22Rv1 (cell line): ENCODE measurements at regions not wholly inside any gene's neighbourhood (a gene's known extent, or its start where the extent isn't known, plus 50 kb on each side); places are given as distances from the start of the nearest gene placed in this dataset.
"Not testable (repeated sequence)": the region's sequence is repeated elsewhere in the genome, so short reads cannot be mapped to it uniquely, and the experiment has no call there.

Experiments used
- H3K27ac ChIP-seq: fragments of 450-650 bp; 2 replicates; pipeline ENCODE4 v1.5.1; 2017
- ZFX ChIP-seq: fragments of 450-650 bp; IDR thresholded peaks from 2 replicates; pipeline ENCODE4 v1.6.1; 2017; ENCODE audit warnings: antibody characterized with exemption, borderline replicate concordance
- TF ChIP-seq, protein P1 (sequence below): fragments of 450-650 bp; IDR thresholded peaks from 2 replicates; pipeline ENCODE4 v1.5.1; 2017; ENCODE audit warnings: mild to moderate bottlenecking

DNA sequence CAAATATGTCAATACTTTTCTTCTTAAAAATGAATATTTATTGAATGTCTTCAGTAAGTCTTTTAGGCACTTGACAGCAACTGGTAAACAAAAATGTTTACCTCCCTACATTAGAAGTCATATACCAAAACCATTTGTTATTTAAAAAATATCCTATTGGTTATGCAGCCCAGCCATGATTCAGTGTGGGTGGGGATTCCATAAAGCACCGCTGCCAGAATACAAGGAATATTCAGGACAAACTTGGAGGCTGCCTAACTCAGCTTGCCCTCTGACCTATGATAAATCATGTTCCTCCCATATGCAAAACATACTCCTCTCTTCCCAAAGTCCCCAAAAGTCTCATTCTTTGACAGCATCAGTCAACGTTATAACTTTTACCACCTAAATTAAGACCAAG lies 486.8 kb upstream of the IRAK1BP1 start:
- no peak for TF ChIP-seq ZFX
- TF ChIP-seq, protein P1, sequence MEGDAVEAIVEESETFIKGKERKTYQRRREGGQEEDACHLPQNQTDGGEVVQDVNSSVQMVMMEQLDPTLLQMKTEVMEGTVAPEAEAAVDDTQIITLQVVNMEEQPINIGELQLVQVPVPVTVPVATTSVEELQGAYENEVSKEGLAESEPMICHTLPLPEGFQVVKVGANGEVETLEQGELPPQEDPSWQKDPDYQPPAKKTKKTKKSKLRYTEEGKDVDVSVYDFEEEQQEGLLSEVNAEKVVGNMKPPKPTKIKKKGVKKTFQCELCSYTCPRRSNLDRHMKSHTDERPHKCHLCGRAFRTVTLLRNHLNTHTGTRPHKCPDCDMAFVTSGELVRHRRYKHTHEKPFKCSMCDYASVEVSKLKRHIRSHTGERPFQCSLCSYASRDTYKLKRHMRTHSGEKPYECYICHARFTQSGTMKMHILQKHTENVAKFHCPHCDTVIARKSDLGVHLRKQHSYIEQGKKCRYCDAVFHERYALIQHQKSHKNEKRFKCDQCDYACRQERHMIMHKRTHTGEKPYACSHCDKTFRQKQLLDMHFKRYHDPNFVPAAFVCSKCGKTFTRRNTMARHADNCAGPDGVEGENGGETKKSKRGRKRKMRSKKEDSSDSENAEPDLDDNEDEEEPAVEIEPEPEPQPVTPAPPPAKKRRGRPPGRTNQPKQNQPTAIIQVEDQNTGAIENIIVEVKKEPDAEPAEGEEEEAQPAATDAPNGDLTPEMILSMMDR: no peak
- no peak overlapping the region for H3K27ac ChIP-seq

DNA sequence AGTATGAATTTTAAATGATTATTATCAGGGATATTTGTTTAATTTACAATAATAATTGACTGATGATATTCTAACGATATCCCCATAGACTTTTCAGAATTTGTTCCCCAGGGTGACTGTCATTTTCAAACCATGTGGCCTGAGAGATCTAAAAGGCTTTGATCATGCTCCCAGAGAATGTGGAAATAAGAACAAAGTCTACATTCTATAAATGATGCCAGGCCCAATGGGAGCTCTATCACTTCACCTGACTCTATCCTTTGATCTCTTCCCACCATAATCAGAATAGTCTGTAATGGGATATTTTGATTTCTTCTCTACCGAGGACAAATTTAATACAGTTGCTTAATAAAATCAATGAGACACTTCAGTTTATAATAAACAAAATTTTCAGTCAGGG lies 483.4 kb upstream of the IRAK1BP1 start:
- no peak overlapping the region for H3K27ac ChIP-seq
- TF ChIP-seq ZFX: no peak
- TF ChIP-seq, protein P1: no peak

- H3K27ac ChIP-seq: not testable (repeated sequence)
These were observed 480.5 kb upstream of the IRAK1BP1 start for GRCh38 chr6:78386854-78387253.

DNA sequence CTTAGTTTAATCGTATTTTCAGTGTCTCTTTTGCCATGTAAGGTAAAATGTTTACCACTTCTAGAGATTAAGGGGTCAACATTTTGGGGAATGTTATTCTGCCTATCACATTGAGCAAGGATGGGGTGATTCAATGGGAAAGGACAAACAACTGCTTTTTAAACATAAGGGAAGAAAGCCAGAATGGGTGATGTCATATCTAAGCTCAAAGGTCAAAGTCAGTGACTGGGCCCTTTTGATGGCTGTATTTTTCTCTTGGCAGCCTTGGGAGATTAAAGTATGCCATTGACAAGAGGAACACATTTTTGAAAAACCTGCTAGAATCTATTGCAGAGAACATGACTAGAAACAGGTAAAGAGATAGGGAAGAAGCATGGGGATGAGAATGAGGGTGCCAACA lies 477.3 kb upstream of the IRAK1BP1 start:
- no peak for TF ChIP-seq ZFX
- TF ChIP-seq, protein P1: no peak
- H3K27ac ChIP-seq: no peak overlapping the region

DNA sequence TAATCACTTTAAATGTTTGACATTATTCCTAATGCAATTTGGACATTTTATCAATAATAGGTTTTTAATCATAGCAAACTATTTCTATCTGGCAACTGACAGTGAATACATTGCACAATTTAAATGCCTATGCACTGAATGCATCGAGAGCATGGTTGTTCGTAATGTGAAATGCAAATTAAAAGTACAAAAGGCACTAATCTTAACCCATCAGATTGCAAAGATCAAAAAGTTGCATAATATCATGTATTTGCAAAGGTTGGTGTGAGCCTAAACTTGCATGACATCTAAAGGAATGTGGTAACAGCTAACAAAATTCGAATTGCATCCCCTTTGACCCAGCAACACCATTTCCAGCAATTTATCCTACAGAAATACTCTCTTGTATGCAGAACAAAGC lies 469.9 kb upstream of the IRAK1BP1 start:
- H3K27ac ChIP-seq: no peak overlapping the region
- TF ChIP-seq ZFX: no peak
- TF ChIP-seq, protein P1: no peak

- TF ChIP-seq, protein P1: no peak
- TF ChIP-seq ZFX: no peak
- no peak overlapping the region for H3K27ac ChIP-seq
These were observed 469.1 kb upstream of the IRAK1BP1 start for GRCh38 chr6:78398292-78398691.

GRCh38 chr6:78400076-78400475 lies 467.3 kb upstream of the IRAK1BP1 start:
- TF ChIP-seq ZFX: no peak
- TF ChIP-seq, protein P1: no peak
- H3K27ac ChIP-seq: no peak overlapping the region

DNA sequence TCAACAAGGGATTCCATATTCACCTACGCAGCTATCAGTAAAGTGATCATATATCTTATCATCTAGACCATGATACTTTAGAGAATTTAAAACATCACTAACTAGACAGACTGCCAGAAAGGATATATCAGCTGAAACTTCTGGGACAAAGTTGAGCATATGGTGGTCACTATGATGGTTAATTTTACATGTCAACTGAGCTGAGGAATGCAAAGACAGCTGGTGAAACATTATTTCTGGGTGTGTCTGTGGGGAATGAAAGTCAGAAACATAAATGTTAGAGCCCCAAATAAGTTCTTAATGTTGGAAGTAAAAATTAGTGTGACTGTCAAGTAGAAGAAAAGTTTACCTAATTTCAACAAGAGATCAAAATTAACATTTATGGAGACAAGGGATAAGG lies 440.0 kb upstream of the IRAK1BP1 start:
- TF ChIP-seq, protein P1: no peak
- no peak for TF ChIP-seq ZFX
- no peak overlapping the region for H3K27ac ChIP-seq
